CD4-positive, alpha-beta T cell (primary cell): ENCODE measurements at regions not wholly inside any gene's neighbourhood (a gene's known extent, or its start where the extent isn't known, plus 50 kb on each side); places are given as distances from the start of the nearest gene placed in this dataset.

Experiments used
- ATAC-seq: fragments of 200-7000 bp; cut with Tn5 transposase; one replicate; pipeline ENCODE4 v1.10.0; 2022; ENCODE audit warnings: mild to moderate bottlenecking; ENCODE audit not compliant: poor library complexity
- CTCF ChIA-PET: fragments of 350-600 bp; sonication (Branson Sonifier 250); formaldehyde crosslinking; loops from one replicate; lab custom pipeline; 2021; ENCODE audit warnings: antibody characterized with exemption, inconsistent platforms; lab: Charles Lee
- POLR2A ChIA-PET: fragments of 350-600 bp; sonication (Branson Sonifier 250); formaldehyde crosslinking; loops from one replicate; lab custom pipeline; 2021; ENCODE audit warnings: antibody characterized with exemption, inconsistent platforms; lab: Charles Lee
- DNase-seq, 14 experiments: peaks; one replicate each; pipeline ENCODE4 v3.0.0-alpha.2; 2013 to 2020; ENCODE audit warnings: mixed read lengths in 2 of 14
- H3K27ac ChIP-seq, 2 donors: one replicate each; pipeline versions ENCODE4 v1.5.1 to v1.7.0; 2013; ENCODE audit warnings: low read length in 2 of 2, low read depth in 1 of 2, mild to moderate bottlenecking in 1 of 2
- H3K27me3 ChIP-seq, 2 experiments: 1 replicate in 1 of 2; 2 replicates in 1 of 2; pipeline versions ENCODE4 v1.6.1 to v1.7.0; 2013; ENCODE audit warnings: low read length in 2 of 2, control low read depth in 1 of 2, mild to moderate bottlenecking in 1 of 2, moderate library complexity in 1 of 2; ENCODE audit not compliant: insufficient read depth in 2 of 2, control insufficient read depth in 1 of 2
- H3K36me3 ChIP-seq: one replicate; pipeline ENCODE4 v1.6.1; 2013; ENCODE audit warnings: low read length, control low read depth; ENCODE audit not compliant: insufficient read depth
- H3K4me1 ChIP-seq: one replicate; pipeline ENCODE4 v1.6.1; 2013; ENCODE audit warnings: low read length, control low read depth; ENCODE audit not compliant: insufficient read depth
- H3K4me3 ChIP-seq: one replicate; pipeline ENCODE4 v1.5.1; 2013; ENCODE audit warnings: mild to moderate bottlenecking, low read length, moderate library complexity
- H3K9me3 ChIP-seq, 2 experiments: 1 replicate in 1 of 2; 2 replicates in 1 of 2; pipeline versions ENCODE4 v1.6.1 to v1.7.0; 2013; ENCODE audit warnings: low read length in 2 of 2, mild to moderate bottlenecking in 2 of 2, control low read depth in 1 of 2, moderate library complexity in 1 of 2; ENCODE audit not compliant: control insufficient read depth in 1 of 2, insufficient read depth in 1 of 2
- H3K27ac Mint-ChIP-seq: one replicate; pipeline ENCODE4 v1.8.0; 2020; ENCODE audit warnings: mixed read lengths
- H3K27me3 Mint-ChIP-seq: one replicate; pipeline ENCODE4 v1.8.0; 2021; ENCODE audit warnings: mixed read lengths
- H3K36me3 Mint-ChIP-seq: one replicate; pipeline ENCODE4 v1.8.0; 2021; ENCODE audit warnings: low read depth, mixed read lengths
- H3K4me1 Mint-ChIP-seq: one replicate; pipeline ENCODE4 v1.8.0; 2021; ENCODE audit warnings: low read depth, mixed read lengths
- H3K4me3 Mint-ChIP-seq: one replicate; pipeline ENCODE4 v1.8.0; 2020; ENCODE audit warnings: mild to moderate bottlenecking, mixed read lengths
- H3K9me3 Mint-ChIP-seq: one replicate; pipeline ENCODE4 v1.8.0; 2020; ENCODE audit warnings: mixed read lengths
- CTCF ChIP-seq: fragments of 200-600 bp; IDR thresholded peaks from one replicate; pipeline ENCODE4 v1.8.0; 2022; ENCODE audit warnings: antibody characterized with exemption, mild to moderate bottlenecking
- intact Hi-C, 2 experiments: fragments of 100-400 bp; cut with DNase I in 1 of 2; cut with micrococcal nuclease in 1 of 2; formaldehyde crosslinking; loops; one replicate each; pipeline versions ENCODE4 v1.15.1 to v1.9.0; 2023 to 2025; cut with DNase I, micrococcal nuclease

- no peaks in the 10 kb centered on the region for H3K27me3 Mint-ChIP-seq
Observed at GRCh38 chr19:28235606-28236125, 977.3 kb downstream of the UQCRFS1 start.

GRCh38 chr19:28234637-28235036 lies 978.3 kb downstream of the UQCRFS1 start:
- no peak for TF ChIP-seq CTCF
- ATAC-seq: no peak
- Mint-ChIP-seq H3K27ac (no peak overlapping the region), H3K4me1 (no peaks in the 10 kb centered on the region), H3K9me3 (no peaks in the 10 kb centered on the region), H3K36me3 (no peaks in the 10 kb centered on the region), H3K4me3 (no peak overlapping the region), H3K27me3 (no peaks in the 10 kb centered on the region)
- H3K4me3 ChIP-seq: no peak overlapping the region
- peaks cover 0 to 12% of the 10 kb centered on the region in 2 experiments for H3K9me3 ChIP-seq
- H3K27me3 ChIP-seq: peaks cover 0 to 2% of the 10 kb centered on the region in 2 experiments
- POLR2A ChIA-PET: no interaction called here
- H3K27ac ChIP-seq: no peak overlapping the region
- CTCF ChIA-PET: no interaction called here
- intact Hi-C loops: no loop called here
- H3K36me3 ChIP-seq: no peaks in the 10 kb centered on the region
- no peak for DNase-seq
- H3K4me1 ChIP-seq: no peaks in the 10 kb centered on the region

More at GRCh38 chr19:28235606-28236125, 977.3 kb downstream of the UQCRFS1 start:
- no peaks in the 10 kb centered on the region for H3K9me3 Mint-ChIP-seq
- no peak for DNase-seq
- Histone ChIP-seq H3K36me3 (no peaks in the 10 kb centered on the region), H3K27ac (no peak overlapping the region), H3K9me3 (peaks cover 0 to 15% of the 10 kb centered on the region in 2 experiments), H3K27me3 (peaks cover 0 to 2% of the 10 kb centered on the region in 2 experiments), H3K4me3 (no peak overlapping the region), H3K4me1 (no peaks in the 10 kb centered on the region)
- H3K4me1 Mint-ChIP-seq: no peaks in the 10 kb centered on the region
- no peak for ATAC-seq
- ChIA-PET POLR2A (no interaction called here), CTCF (no interaction called here)
- H3K27ac Mint-ChIP-seq: no peak overlapping the region
- H3K4me3 Mint-ChIP-seq: no peak overlapping the region
- intact Hi-C loops: no loop called here
- H3K36me3 Mint-ChIP-seq: no peaks in the 10 kb centered on the region
- no peak for TF ChIP-seq CTCF

- no peak overlapping the region for H3K27ac ChIP-seq
- H3K4me3 Mint-ChIP-seq: no peak overlapping the region
- peaks cover 0 to 9% of the 10 kb centered on the region in 2 experiments for H3K9me3 ChIP-seq
- no peaks in the 10 kb centered on the region for H3K4me1 ChIP-seq
- no peak for ATAC-seq
- no peak overlapping the region for H3K4me3 ChIP-seq
- no peak overlapping the region for H3K27ac Mint-ChIP-seq
- H3K9me3 Mint-ChIP-seq: peaks cover 3% of the 10 kb centered on the region
- no peak for DNase-seq
- H3K27me3 Mint-ChIP-seq: no peaks in the 10 kb centered on the region
- H3K36me3 ChIP-seq: no peaks in the 10 kb centered on the region
- POLR2A ChIA-PET: no interaction called here
- no peak for TF ChIP-seq CTCF
- H3K4me1 Mint-ChIP-seq: no peaks in the 10 kb centered on the region
- H3K36me3 Mint-ChIP-seq: no peaks in the 10 kb centered on the region
- no peaks in the 10 kb centered on the region for H3K27me3 ChIP-seq
- CTCF ChIA-PET: no interaction called here
- intact Hi-C loops: no loop called here
Observed at GRCh38 chr19:28228854-28229253, 984.1 kb downstream of the UQCRFS1 start.
